Nucleus accumbens (tissue), 56 donors: ENCODE measurements at regions not wholly inside any gene's neighbourhood (a gene's known extent, or its start where the extent isn't known, plus 50 kb on each side); places are given as distances from the start of the nearest gene placed in this dataset.

Experiments used
- DNase-seq, 56 donors: peaks; one replicate each; lab custom pipeline; 2025; lab: John Stamatoyannopoulos, UW

DNA sequence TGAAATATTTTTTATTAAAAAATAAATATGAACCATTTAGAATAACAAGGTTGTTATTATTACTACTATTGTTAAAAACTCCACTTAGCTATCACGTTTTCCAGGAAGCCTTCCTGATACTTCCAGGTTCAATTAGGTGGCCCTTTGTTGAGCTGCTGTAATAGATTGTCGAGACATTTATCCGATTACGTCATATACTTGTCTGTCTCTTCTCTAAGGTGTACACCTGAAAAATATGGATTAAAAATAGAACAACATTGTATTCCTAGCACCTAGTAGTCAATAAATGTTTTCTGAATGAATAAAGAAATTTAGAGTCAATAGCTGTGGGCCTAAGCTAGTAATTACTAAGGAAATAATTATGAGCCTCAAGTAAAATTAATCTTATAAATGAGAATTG lies 359.6 kb downstream of the RNF144B start:
- no peak for DNase-seq

DNA sequence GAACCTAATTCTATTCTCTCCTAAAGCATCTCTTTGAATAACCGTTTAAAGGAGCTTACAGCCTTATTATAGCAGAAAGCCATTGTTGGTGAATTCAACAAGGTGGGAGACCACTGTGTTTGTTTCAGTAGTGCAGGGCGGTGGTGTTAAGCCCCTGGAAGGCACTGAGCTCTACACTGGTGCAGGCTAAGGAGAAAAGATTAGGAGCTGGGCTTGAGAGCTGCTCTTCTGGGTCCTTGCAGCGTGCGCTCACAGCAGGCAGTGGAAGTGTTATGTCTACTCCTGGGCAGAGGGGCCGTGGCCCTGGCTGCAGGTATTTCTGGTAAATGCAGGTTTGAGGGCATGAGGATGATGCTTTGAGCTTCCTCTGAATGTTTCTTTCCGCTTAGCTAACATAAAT lies 361.2 kb downstream of the RNF144B start:
- DNase-seq, result no peak

DNA sequence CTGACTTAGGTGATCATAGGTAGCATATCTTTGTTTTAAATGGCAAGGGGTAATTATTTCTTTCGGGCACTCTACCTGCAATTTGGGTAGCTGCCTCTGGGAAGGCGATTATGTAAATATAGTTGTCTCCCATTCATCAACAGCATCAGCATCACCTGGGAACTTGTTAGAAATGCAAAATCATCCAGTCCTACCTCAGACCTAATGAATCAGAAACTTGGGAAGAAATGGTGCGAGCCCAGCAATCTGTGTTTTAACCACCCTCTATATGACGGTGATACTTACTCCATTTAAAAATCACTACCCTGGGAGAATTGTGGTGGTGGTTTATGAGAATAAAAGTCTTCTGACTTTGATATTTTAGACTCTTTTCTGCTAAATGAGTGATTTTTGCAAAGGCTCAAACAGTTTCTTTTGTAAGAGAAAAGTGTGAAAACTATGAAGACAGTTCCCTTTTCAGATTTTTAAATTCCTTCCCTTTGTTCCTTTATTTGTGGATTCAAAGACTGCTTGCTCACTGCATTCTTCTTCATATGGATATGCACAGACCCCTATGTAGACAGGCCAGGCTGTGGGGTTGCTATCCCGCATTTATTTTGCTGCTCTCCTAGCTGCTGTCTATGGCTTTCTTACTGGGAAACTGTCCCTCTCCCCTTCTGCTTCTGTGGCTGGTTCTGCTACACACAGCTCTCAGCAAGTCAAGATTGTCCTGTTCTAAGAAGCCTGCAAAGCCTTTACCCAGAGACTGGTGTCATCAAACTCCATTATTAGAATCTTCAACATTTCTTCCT lies 365.3 kb downstream of the RNF144B start:
- no peak for DNase-seq

DNA sequence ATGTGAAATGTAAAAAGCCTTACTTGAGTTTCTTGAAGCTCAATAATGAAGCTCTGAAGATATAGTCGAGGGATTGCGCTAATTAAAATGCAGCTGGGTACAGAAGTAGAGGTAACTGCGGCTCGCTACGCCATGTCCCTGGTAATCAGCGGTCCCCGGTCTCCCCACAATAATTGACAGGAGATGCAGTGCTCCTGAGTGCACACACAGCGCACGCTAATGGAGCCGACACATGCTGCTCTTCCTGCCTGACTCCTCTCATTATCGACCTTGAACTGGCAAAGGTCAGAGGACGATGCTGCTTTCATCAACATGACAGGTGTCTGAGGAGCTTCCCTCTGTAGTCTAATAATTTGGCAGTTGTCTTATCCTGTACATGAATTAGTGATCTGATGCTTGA lies 365.9 kb downstream of the RNF144B start:
- DNase-seq, result no peak

DNA sequence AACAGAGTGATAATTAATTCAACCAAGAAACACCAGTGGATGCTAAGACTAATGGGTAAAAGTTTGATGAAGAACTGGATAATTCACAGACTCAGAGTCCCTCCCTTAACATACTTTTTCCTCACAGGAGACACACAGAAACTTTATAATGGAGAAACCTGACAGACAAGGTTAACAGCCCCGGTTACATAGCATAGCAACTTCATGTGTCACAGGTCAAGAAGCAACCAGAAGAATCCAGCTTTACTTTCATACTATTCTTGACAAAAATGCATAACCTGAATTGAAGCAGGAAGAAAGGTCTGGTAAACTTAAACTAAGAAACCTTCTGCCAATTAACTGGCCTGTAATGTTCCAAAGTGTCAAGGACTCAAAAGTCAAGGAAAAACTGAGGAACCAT lies 375.9 kb downstream of the RNF144B start:
- no peak for DNase-seq

DNA sequence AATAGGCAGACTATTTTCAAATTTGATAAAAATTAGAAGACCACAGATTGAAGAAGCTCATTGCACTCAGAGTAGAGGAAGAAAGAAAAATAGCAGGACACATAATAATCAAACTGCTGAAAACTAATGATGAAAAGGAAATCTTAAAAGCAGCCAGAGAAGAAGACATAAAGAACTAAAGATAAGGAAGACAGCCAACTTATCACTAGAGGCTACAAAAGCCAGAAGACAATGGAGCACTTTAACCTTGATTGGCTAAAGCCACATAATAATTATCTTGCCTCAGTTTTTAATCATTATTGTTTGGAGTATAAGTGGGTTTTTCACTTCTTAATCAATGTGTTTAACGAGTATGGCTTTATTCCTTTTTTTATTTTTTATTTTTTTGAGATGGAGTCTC lies 397.6 kb downstream of the RNF144B start:
- no peak for DNase-seq

DNA sequence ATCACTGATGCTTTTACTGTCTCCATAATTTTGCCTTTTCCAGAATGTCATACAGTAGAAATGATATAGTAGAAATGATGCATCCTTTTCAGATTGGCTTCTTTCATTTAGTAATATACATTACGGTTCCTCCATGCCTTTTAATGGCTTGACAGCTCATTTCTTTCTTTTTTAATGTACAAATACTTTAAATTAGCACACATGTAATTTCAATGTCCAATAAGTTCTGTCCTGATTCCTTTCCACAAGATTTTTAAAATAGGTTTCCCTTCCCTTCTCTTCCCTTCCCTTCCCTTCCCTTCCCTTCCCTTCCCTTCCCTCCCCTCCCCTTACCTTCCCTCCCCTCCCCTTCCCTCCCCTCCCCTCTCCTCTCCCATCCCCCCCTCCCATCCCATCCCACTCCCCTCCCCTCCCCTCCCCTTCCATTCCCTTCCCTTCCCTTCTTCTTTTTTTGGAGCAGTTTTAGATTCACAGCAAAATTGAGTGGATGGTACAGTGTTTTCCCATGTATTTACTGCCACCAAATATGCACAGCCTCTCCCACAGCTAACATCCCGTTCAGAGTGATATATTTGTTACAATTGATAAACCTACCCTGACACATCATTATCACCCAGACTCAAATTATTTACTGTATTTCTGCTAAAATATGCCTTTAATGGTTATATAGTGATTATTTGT lies 398.8 kb downstream of the RNF144B start:
- DNase-seq, result no peak

DNA sequence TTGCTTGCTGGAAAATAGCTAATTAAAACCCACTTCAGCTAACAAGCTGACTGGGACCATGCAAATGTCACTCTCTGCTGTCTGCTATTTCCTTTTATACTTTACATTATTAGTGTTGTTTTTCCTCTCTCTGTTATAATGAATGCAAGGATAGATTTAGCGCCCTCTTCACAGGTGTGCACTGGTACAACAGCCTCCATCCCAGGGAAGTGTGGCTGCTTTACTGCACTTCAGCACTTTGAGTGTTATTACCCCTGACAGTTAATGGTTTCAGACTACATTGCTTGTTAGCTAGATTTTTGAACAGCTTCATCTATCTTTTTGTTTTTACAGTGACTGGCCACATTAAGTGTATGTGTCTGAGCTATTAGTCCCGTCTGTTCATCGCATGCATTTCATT lies 405.7 kb downstream of the RNF144B start:
- DNase-seq, result no peak

DNA sequence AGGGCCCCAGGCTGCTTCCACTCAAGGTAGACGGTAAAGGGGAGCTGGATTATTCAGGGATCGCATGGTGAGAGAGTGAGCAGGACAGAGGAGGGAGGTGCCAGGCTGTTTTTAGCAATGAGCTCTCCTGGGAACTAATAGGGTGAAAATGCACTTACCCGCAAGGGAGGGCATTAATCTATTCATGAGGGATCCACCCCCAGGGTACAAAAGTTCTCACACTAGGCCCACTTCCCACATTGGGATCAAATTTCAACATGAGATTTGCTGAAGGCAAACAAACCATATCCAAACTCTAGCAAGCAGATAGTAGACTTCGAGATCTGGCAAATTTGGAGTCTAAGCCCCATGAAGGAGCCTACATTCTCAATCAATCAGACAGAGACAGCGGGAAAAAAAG lies 408.6 kb downstream of the RNF144B start:
- no peak for DNase-seq

DNA sequence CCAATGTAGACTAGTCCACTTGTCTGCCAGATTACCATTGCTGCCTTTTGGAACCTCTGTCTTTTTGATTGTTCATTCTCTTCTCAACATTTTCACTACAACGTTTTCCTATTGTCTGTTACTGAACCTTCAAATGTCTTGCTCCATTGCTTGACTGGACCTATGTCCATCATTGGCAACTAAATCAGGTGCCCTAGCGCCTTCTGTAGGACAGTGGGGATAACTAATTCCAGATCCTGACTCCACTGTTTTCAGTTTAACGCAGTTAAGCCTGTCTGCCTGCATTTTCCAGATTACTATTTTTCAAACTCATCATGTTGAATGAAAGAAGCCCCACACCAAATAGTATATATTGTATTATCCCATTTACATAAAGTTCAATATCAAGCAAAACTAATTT lies 433.6 kb downstream of the RNF144B start:
- DNase-seq, result no peak

DNA sequence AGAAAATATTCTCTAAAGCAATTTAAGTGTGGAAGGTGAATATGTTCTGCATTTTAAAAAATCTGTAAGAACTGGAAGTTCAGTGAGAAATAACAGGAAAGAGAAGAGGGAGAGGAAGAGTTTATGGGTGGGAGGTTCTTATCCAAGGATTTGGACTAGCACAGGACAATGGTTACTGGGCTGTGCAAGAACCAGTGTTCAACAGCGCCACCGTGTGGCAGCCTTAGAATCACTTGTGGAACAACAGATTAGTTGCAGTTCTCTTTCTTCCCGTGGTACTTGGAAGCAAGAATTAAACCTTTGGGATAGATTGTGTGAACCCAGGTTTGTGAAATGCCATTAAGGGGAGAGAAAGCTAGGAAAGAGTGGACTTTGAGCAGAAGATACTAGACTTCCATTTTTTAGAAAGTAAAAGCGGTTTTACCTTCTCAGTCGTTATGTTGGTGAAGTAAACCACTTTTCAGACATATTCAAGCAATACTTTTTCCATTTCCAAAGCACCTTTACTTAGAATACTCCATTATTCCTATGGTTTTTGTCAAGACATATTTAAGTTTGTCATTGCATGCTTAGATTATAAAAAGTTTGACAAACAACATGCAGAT lies 436.7 kb downstream of the RNF144B start:
- no peak for DNase-seq

DNA sequence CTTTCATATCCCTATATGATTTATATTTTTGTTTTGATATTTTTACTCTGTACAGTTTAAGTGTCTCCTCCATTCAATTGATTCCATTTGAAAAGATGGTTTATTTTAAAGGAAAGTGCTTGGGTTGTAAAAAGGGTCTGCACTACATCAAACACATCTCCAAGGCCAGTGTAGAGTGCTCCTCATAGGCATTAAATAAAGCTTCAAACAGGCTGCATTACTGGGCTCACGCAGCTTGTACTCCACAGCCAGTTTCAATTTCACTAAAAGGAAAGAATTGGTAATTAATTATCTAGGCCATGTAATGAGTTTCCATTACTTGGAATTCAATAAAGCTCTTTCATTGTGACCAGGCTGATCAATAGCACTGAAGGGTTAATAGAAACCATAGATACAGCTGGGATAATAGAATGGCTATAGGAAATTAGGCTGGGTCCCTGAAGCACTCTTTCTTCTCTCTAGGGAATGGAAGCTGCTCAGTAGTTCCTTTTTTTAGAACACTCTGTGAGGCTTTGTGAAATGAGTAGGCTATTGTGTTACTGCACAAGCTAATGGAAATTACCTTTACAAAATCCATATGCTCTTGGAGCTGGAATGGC lies 442.2 kb downstream of the RNF144B start:
- no peak for DNase-seq

DNA sequence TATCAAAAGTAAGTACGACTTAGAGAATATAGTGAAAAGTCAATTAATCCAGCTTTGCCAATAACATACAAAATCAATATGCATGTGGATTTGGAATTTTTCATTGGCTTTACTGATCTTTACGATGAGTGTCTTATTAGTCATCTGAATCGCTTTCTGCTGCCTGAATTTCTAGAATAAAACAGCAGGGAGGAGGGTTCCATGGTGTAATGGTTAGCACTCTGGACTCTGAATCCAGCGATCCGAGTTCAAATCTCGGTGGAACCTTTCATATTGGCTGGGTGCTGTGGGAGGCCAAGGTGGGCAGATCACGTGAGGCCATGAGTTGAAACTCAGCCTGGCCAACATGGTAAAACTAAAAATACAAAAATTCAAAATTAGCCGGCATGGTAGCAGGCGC lies 448.8 kb downstream of the RNF144B start:
- no peak for DNase-seq

DNA sequence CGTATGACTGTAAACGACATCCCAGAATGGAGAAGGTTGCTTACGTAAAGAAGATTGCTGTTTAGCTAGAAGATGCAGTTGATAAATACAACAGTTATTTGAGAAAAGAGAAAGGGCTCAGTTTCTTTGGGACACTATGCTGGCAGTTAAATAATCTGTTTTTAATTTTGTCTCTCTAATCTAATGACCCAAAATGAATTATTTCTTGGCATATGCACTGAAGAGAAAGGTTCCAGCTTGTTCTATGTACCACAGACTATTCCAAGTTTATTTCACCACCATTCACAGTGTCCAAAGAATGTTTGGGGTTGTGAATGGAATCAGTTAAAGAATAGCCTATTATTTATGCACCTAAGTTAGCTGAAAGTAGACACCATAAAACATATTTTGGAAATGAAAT lies 449.9 kb downstream of the RNF144B start:
- no peak for DNase-seq

DNA sequence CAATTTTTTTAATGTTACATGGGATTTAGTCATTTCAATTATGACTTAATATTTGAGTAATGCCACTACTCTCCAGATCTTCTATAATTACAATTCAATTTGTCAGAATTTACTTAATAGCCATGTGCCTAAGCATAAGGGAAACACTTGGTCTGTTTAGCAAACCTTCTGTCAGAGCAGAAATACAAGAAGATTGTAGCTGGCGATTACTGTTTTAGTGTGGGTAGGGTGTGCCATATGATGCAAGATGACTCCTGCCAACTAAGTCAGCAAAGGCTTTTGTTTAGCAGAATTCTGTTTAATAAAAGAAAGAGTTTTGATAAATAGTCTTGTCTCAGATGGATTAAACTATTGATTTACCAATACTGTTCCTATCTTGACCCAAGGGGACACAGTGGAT lies 455.4 kb downstream of the RNF144B start:
- no peak for DNase-seq

DNA sequence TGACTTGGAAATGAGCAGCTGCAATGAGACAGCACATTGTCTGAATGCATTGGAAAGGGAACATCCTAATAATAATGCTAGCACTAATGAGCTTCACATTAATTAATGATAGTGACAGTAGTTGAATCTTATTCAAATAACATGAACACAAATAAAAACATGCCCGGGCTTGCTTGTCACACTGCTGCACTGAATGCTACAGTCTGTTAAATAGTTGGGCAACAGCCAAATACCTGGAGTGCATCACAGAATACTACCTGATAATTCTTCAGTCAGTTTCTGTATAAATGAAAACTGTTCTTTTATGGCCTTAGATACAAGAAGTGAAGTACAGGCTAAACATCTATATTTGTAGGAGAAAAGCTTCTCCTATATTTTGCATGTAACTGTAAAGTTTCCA lies 458.7 kb downstream of the RNF144B start:
- DNase-seq, result no peak

DNA sequence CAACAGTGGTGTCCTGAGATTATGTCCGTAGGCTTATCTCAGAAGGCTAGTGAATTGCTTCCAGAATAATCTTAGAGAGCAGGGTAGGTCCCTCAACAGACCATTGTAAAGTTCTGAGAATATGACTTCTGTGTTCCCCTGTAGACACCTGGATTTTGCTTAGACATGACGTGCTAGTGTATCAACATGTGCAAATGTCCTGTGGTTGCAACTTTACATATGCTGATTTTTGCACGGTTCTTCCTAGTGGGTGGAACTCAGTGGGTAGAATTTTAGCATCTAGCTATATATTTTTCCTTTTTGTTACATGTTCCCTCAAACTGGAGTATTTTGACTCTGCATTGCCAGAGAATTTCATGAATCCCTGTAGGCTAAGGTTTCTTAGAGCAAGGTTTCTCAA lies 459.2 kb downstream of the RNF144B start:
- DNase-seq, result no peak

DNA sequence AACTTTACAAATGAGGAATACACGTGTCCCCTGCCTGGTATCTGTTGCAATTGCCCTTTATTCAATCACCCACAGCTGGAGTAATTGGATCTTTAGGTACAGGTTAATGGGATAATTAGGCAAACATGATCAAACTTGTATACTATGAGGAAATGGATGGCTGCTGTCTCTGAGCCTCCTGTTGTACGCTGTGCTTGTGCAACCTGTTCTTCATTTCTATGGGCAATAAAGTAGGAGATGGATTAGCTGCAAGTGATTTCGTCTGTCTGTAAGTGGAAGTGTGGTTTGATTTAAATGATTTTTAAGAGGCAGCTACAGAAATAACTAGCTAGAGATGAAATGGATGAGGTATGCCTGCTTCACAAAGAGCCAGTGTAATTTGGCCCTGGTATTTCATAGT lies 474.1 kb downstream of the RNF144B start:
- DNase-seq, result no peak

DNA sequence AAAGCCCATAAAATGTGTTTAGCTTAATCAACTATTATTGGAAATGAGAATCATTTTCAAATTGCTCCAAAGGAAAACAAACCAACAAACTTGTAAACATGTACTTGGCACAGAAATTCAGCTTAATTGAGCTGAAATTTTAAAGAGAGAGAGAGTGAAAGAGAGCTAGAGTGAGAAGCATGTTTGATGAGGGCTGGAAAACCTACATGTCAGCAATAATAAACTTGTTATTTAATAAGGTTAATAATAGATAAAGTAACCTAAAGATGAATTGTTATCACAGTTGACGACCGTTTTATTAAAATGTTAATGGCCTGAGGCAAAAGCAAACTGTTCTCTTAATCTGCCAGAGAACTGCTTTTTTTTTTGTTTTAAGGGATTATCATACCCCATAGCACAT lies 496.1 kb downstream of the RNF144B start:
- DNase-seq, result no peak

DNA sequence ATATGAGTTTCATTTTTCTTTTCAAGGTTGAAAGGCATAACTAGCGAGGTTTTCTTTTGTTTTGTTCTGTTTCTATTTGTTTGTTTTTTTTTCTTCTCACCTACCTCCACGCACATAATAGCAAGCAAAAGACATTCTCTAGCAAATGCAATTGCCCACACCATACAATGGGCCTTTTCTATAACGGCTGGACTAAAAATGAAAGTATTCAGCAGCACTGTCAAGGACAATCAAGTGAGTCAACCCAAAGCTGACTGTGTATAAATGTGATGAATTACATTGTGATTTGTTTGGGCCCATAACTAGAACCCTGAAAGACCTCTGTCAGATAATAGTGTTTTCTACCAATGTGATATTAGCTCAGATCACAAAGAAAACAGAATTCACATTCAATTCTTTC lies 496.7 kb downstream of the RNF144B start:
- DNase-seq, result peak in 1 of 56 donors; percentile 6

DNA sequence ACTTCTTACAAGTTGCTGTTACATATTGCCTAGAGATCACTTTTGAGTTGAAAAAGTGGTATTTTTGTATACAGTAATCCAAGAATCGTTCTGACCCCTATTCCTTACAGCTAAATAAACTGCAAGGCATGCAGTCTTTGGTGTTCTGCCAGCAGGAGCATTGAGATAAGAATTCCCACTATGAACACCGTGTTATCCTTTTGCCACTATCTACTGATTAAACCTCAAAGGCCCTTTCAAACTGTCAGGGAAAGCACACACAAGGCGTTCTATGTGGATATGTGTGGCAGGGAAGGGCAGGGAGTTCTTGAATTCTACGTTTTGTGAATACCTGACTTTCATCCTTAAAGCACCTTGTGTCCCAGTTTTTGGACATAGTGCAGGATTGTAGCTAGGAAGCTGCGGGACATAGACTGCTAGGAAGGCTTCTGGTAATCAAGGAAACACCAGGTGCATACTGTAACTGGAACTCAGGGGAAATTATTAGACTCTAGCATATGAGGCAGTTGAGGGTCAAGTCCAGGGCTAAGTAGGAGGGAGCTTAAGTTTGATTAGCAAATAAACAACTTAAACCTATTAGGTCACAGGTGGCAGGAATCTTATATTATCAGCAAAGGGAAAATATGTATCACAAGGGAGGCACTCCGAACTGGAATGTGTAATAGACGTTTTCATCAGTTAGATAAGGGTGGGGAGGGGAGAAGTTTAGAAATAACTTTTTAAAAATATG lies 506.6 kb downstream of the RNF144B start:
- no peak for DNase-seq
